ENCODE measurements at regions not wholly inside any gene's neighbourhood (a gene's known extent, or its start where the extent isn't known, plus 50 kb on each side); places are given as distances from the start of the nearest gene placed in this dataset.

DNA sequence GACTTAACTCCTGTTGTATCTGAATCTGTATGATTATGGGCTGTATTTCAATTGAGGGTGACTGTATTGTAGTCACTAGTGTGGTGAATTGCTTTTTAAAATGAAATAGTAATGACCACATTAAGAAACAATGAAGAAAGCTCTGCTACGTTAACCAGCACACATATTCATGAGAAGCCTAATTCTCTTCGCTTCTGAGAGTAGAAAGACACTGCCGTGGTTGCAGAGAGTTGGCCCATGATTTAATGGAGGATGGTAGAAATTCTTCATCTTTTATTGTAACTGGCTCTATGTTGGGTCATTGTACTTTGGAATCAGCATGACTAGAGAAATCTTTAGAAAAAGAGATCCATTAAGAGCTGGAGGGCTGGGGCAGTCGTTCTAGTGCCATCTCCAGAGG lies 451.5 kb downstream of the PCDH17 start:
- Histone ChIP-seq H3K4me3 (replicated peaks; ENCODE audit: insufficient read depth, low read length) (no peak overlapping the region), H3K27me3 (ENCODE audit: insufficient read depth, poor library complexity, severe bottlenecking) (peaks cover 37% of the 10 kb centered on the region), H3K27ac (replicated peaks) (no peak overlapping the region)
- TF ChIP-seq CTCF (IDR thresholded peaks at IDR 0.05; ENCODE audit: insufficient read depth, low read length) (no peak), GABPA (IDR thresholded peaks at IDR 0.05; ENCODE audit: low read depth) (no peak), SPI1 (IDR thresholded peaks at IDR 0.05; ENCODE audit: borderline replicate concordance, low read depth) (no peak), POLR2AphosphoS5 (IDR thresholded peaks at IDR 0.05; ENCODE audit: low read depth) (no peak)
- TF ChIP-seq, protein P1, sequence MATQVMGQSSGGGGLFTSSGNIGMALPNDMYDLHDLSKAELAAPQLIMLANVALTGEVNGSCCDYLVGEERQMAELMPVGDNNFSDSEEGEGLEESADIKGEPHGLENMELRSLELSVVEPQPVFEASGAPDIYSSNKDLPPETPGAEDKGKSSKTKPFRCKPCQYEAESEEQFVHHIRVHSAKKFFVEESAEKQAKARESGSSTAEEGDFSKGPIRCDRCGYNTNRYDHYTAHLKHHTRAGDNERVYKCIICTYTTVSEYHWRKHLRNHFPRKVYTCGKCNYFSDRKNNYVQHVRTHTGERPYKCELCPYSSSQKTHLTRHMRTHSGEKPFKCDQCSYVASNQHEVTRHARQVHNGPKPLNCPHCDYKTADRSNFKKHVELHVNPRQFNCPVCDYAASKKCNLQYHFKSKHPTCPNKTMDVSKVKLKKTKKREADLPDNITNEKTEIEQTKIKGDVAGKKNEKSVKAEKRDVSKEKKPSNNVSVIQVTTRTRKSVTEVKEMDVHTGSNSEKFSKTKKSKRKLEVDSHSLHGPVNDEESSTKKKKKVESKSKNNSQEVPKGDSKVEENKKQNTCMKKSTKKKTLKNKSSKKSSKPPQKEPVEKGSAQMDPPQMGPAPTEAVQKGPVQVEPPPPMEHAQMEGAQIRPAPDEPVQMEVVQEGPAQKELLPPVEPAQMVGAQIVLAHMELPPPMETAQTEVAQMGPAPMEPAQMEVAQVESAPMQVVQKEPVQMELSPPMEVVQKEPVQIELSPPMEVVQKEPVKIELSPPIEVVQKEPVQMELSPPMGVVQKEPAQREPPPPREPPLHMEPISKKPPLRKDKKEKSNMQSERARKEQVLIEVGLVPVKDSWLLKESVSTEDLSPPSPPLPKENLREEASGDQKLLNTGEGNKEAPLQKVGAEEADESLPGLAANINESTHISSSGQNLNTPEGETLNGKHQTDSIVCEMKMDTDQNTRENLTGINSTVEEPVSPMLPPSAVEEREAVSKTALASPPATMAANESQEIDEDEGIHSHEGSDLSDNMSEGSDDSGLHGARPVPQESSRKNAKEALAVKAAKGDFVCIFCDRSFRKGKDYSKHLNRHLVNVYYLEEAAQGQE (IDR thresholded peaks at IDR 0.05; ENCODE audit: insufficient replicate concordance, low read depth), result no peak
- no peak for DNase-seq (ENCODE audit: low read depth in 1 of 2, low spot score in 1 of 2)

DNA sequence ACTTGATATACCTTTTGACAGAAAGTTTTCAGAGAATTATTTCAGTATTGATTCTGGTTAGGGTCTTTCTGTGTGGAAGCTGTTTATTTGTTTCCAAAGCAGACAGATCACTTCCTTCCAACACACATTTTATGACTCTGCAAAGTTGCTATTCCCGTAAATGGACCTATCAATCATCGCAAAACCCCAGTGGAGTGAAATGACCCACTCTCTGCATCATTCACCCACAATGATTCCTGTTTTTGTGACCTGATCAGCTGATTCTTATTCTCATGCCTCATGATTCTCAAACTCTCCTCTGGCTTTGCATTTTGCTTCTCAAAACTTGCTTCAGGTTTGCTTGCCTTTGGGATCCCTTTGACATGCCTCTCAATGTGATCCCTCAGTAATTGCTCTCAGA lies 453.7 kb downstream of the PCDH17 start:
- Histone ChIP-seq H3K4me3 (replicated peaks; ENCODE audit: insufficient read depth, low read length) (no peak overlapping the region), H3K27ac (replicated peaks) (no peak overlapping the region), H3K27me3 (ENCODE audit: insufficient read depth, poor library complexity, severe bottlenecking) (peaks cover 41% of the 10 kb centered on the region)
- DNase-seq (ENCODE audit: low read depth in 1 of 2, low spot score in 1 of 2), result no peak
- TF ChIP-seq CTCF (IDR thresholded peaks at IDR 0.05; ENCODE audit: insufficient read depth, low read length) (no peak), POLR2AphosphoS5 (IDR thresholded peaks at IDR 0.05; ENCODE audit: low read depth) (no peak), GABPA (IDR thresholded peaks at IDR 0.05; ENCODE audit: low read depth) (no peak), SPI1 (IDR thresholded peaks at IDR 0.05; ENCODE audit: borderline replicate concordance, low read depth) (no peak)
- TF ChIP-seq, protein P1 (IDR thresholded peaks at IDR 0.05; ENCODE audit: insufficient replicate concordance, low read depth), result no peak

- Histone ChIP-seq H3K27ac (replicated peaks) (no peak overlapping the region), H3K27me3 (ENCODE audit: insufficient read depth, poor library complexity, severe bottlenecking) (peaks cover 37% of the 10 kb centered on the region), H3K4me3 (replicated peaks; ENCODE audit: insufficient read depth, low read length) (no peak overlapping the region)
- DNase-seq (ENCODE audit: low read depth in 1 of 2, low spot score in 1 of 2), result peak in 1 of 2 experiments; percentile 62
- TF ChIP-seq, protein P1 (IDR thresholded peaks at IDR 0.05; ENCODE audit: insufficient replicate concordance, low read depth), result no peak
- TF ChIP-seq POLR2AphosphoS5 (IDR thresholded peaks at IDR 0.05; ENCODE audit: low read depth), result peak; percentile 97
Measured at GRCh38 chr13:58085819-58086218, 454.3 kb downstream of the PCDH17 start.

DNA sequence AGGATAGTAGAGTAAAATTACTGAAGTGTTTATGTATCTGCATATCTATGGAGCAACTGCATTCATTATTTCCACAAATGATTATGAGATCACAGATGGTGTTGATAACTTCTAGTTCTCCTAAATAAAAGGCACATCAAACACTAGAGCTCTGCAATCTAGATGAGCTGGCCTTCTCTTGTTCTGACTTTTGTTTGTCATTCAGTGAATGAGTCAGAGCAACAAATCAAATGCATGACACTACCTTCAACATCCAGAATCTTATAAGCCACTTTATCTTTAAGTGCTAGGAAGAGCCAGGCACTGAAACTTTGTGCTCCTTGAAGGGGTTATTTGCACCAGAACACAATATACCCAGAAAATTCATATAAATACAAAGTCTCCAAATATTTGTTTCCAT lies 456.0 kb downstream of the PCDH17 start:
- Histone ChIP-seq H3K27me3 (ENCODE audit: insufficient read depth, poor library complexity, severe bottlenecking) (peaks cover 29% of the 10 kb centered on the region), H3K4me3 (replicated peaks; ENCODE audit: insufficient read depth, low read length) (no peak overlapping the region), H3K27ac (replicated peaks) (no peak overlapping the region)
- no peak for DNase-seq (ENCODE audit: low read depth in 1 of 2, low spot score in 1 of 2)
- TF ChIP-seq, protein P1 (IDR thresholded peaks at IDR 0.05; ENCODE audit: insufficient replicate concordance, low read depth), result no peak
- no peak for TF ChIP-seq POLR2AphosphoS5 (IDR thresholded peaks at IDR 0.05; ENCODE audit: low read depth)
- no peak for TF ChIP-seq SPI1 (IDR thresholded peaks at IDR 0.05; ENCODE audit: borderline replicate concordance, low read depth)
- no peak for TF ChIP-seq CTCF (IDR thresholded peaks at IDR 0.05; ENCODE audit: insufficient read depth, low read length)
- no peak for TF ChIP-seq GABPA (IDR thresholded peaks at IDR 0.05; ENCODE audit: low read depth)

Data from HL-60 (cell line).